RWPE1 (cell line): ENCODE measurements at regions not wholly inside any gene's neighbourhood (a gene's known extent, or its start where the extent isn't known, plus 50 kb on each side); places are given as distances from the start of the nearest gene placed in this dataset.

Source experiments
- CTCF ChIA-PET: fragments of 350-600 bp; sonication (Branson Sonifier 250); formaldehyde crosslinking; extraction: SDS; loops from one replicate; lab custom pipeline; 2021; lab: Yijun Ruan, JAX
- POLR2A ChIA-PET: fragments of 400-600 bp; formaldehyde crosslinking; extraction: SDS; loops from one replicate; lab custom pipeline; 2020; ENCODE audit warnings: antibody characterized with exemption; ENCODE audit not compliant: low non-redundant PET; lab: Yijun Ruan, JAX
- DNase-seq: peaks from one replicate; pipeline ENCODE4 v3.0.0; 2012; ENCODE audit warnings: low spot score
- H3K27ac ChIP-seq: fragments of 450-650 bp; 2 replicates; pipeline ENCODE4 v1.5.1; 2017
- CTCF ChIP-seq: fragments of 450-650 bp; conservative IDR thresholded peaks from 2 replicates; pipeline ENCODE4 v1.5.1; 2017; ENCODE audit warnings: low read depth, mild to moderate bottlenecking

GRCh38 chr13:77430377-77430951, 103.6 kb upstream of the MYCBP2 start:
- ChIA-PET POLR2A (no interaction called here), CTCF (no interaction called here)
- no peak for DNase-seq
- no peak for TF ChIP-seq CTCF
- H3K27ac ChIP-seq, result no peak overlapping the region

- ChIA-PET POLR2A (no interaction called here), CTCF (no interaction called here)
- no peak for TF ChIP-seq CTCF
- no peak for DNase-seq
- no peak overlapping the region for H3K27ac ChIP-seq
These were observed 102.6 kb upstream of the MYCBP2 start for GRCh38 chr13:77429320-77430142.

- no peak for TF ChIP-seq CTCF
- ChIA-PET POLR2A (no interaction called here), CTCF (no interaction called here)
- no peak overlapping the region for H3K27ac ChIP-seq
- no peak for DNase-seq
These were observed 98.8 kb upstream of the MYCBP2 start for GRCh38 chr13:77425705-77426104.

GRCh38 chr13:77423296-77423695, 96.4 kb upstream of the MYCBP2 start:
- POLR2A ChIA-PET, result no interaction called here
- no peak for TF ChIP-seq CTCF
- DNase-seq, result no peak
- H3K27ac ChIP-seq, result no peak overlapping the region
- CTCF ChIA-PET, result no interaction called here

GRCh38 chr13:77422724-77423123, 95.8 kb upstream of the MYCBP2 start:
- ChIA-PET CTCF (no interaction called here), POLR2A (no interaction called here)
- TF ChIP-seq CTCF, result no peak
- no peak overlapping the region for H3K27ac ChIP-seq
- no peak for DNase-seq

- TF ChIP-seq CTCF, result no peak
- H3K27ac ChIP-seq, result no peak overlapping the region
- ChIA-PET CTCF (interaction anchor here (0.7 kb wide), 1 partner anchor 80 kb away, joined by 3 read pairs; no protein-coding TSS in a partner anchor), POLR2A (no interaction called here)
- no peak for DNase-seq
These were observed 91.0 kb upstream of the MYCBP2 start for GRCh38 chr13:77417897-77418296.
